Liver (tissue), 8 donors: ENCODE measurements at regions not wholly inside any gene's neighbourhood (a gene's known extent, or its start where the extent isn't known, plus 50 kb on each side); places are given as distances from the start of the nearest gene placed in this dataset.

ENCODE experiments used
- DNase-seq: peaks from one replicate; pipeline ENCODE4 v3.0.0-alpha.2; 2017; ENCODE audit warnings: low spot score
- H3K27ac ChIP-seq, 2 donors: one replicate each; pipeline ENCODE4 v1.7.0; 2013; ENCODE audit warnings: inconsistent platforms in 2 of 2, low read length in 2 of 2, control low read depth in 1 of 2, low read depth in 1 of 2, mild to moderate bottlenecking in 1 of 2
- H3K27me3 ChIP-seq, 4 donors: one replicate each; pipeline versions ENCODE4 v1.6.1 to v1.7.0; 2013; ENCODE audit warnings: low read length in 3 of 4, inconsistent platforms in 1 of 4, mild to moderate bottlenecking in 1 of 4, moderate library complexity in 1 of 4; ENCODE audit not compliant: control insufficient read depth in 4 of 4, insufficient read depth in 4 of 4
- H3K36me3 ChIP-seq, 4 donors: one replicate each; pipeline versions ENCODE4 v1.6.1 to v1.7.0; 2013; ENCODE audit warnings: low read length in 3 of 4, mild to moderate bottlenecking in 3 of 4, low read depth in 1 of 4, moderate library complexity in 1 of 4; ENCODE audit not compliant: control insufficient read depth in 4 of 4, insufficient read depth in 3 of 4
- H3K4me1 ChIP-seq, 4 donors: one replicate each; pipeline versions ENCODE4 v1.6.1 to v1.7.0; 2013; ENCODE audit warnings: low read length in 3 of 4, mild to moderate bottlenecking in 3 of 4, moderate library complexity in 1 of 4; ENCODE audit not compliant: control insufficient read depth in 4 of 4, insufficient read depth in 4 of 4
- H3K4me3 ChIP-seq, 3 donors: one replicate each; pipeline versions ENCODE4 v1.6.1 to v1.7.0; 2013; ENCODE audit warnings: low read length in 3 of 3, control low read depth in 1 of 3, low read depth in 1 of 3, mild to moderate bottlenecking in 1 of 3
- H3K9ac ChIP-seq, 2 donors: one replicate each; pipeline ENCODE4 v1.7.0; 2013; ENCODE audit warnings: low read length in 2 of 2, mild to moderate bottlenecking in 2 of 2, moderate library complexity in 2 of 2, control low read depth in 1 of 2, low read depth in 1 of 2
- H3K9me3 ChIP-seq, 4 donors: one replicate each; pipeline versions ENCODE4 v1.6.1 to v1.7.0; 2013; ENCODE audit warnings: low read length in 3 of 4; ENCODE audit not compliant: control insufficient read depth in 4 of 4
- CTCF ChIP-seq: fragments of 150-350 bp; IDR thresholded peaks from 2 replicates; pipeline ENCODE4 v1.5.1; 2017; ENCODE audit warnings: improper control_type of control experiment, low read depth, low read length; ENCODE audit not compliant: missing input control
- EGR1 ChIP-seq, 2 donors: IDR thresholded peaks; 2 replicates each; pipeline ENCODE4 v1.6.1; 2016 to 2018; ENCODE audit warnings: antibody characterized with exemption in 2 of 2, low read depth in 2 of 2
- FOXA2 ChIP-seq: IDR thresholded peaks from 2 replicates; pipeline ENCODE4 v1.6.1; 2016; ENCODE audit warnings: antibody characterized with exemption
- GABPA ChIP-seq, 2 donors: IDR thresholded peaks in 1 of 2; conservative IDR thresholded peaks in 1 of 2; 2 replicates each; pipeline ENCODE4 v1.6.1; 2016; ENCODE audit warnings: antibody characterized with exemption in 2 of 2, mild to moderate bottlenecking in 1 of 2, moderate library complexity in 1 of 2
- HNF4A ChIP-seq, 2 donors: conservative IDR thresholded peaks; 2 replicates each; pipeline ENCODE4 v1.6.1; 2016; ENCODE audit warnings: antibody characterized with exemption in 2 of 2, mild to moderate bottlenecking in 2 of 2
- JUND ChIP-seq, 2 donors: IDR thresholded peaks; 2 replicates each; pipeline ENCODE4 v1.6.1; 2016; ENCODE audit warnings: antibody characterized with exemption in 2 of 2
- NR2F2 ChIP-seq: IDR thresholded peaks from 2 replicates; pipeline ENCODE4 v1.6.1; 2016; ENCODE audit warnings: antibody characterized with exemption
- RXRA ChIP-seq, 2 donors: IDR thresholded peaks; 2 replicates each; pipeline ENCODE4 v1.6.1; 2017 to 2018; ENCODE audit warnings: antibody characterized with exemption in 2 of 2, mild to moderate bottlenecking in 1 of 2
- TAF1 ChIP-seq: conservative IDR thresholded peaks from 2 replicates; pipeline ENCODE4 v1.6.1; 2016; ENCODE audit warnings: antibody characterized with exemption, mild to moderate bottlenecking
- WGBS: extraction: QIAGEN DNeasy Blood & Tissue Kit; methylation state at CpG from one replicate; pipeline ENCODE4 v1.1.7; 2013; 5-methylcytosine and 5-hydroxymethylcytosine counted together
- donor health status: healthy.
- donor health status: healthy.
- donor health status: healthy.
- donor health status: healthy.
- donor health status: healthy.

- DNase-seq, result peak; percentile 21
- H3K9ac ChIP-seq, result no peak overlapping the region
These were observed 209.5 kb upstream of the DIO3 start for GRCh38 chr14:101351769-101352168.

GRCh38 chr14:101352567-101352966 is 208.7 kb upstream of the DIO3 start:
- Histone ChIP-seq H3K4me1 (no peaks in the 10 kb centered on the region), H3K4me3 (no peak overlapping the region), H3K27ac (no peak overlapping the region), H3K27me3 (no peaks in the 10 kb centered on the region), H3K36me3 (no peaks in the 10 kb centered on the region), H3K9me3 (peaks cover 0 to 2% (median 0%) of the 10 kb centered on the region in 4 donors), H3K9ac (no peak overlapping the region)
- no peak for TF ChIP-seq HNF4A (conservative IDR thresholded peaks at IDR 0.05)
- no peak for TF ChIP-seq NR2F2
- DNase-seq, result no peak
- WGBS, result 97% methylated on average over 8 of the region's 8 CpGs

More at GRCh38 chr14:101351769-101352168, 209.5 kb upstream of the DIO3 start:
- WGBS, result 91% methylated on average over 5 of the region's 5 CpGs
- Histone ChIP-seq H3K4me3 (no peak overlapping the region), H3K9me3 (no peaks in the 10 kb centered on the region), H3K27me3 (no peaks in the 10 kb centered on the region), H3K36me3 (no peaks in the 10 kb centered on the region), H3K27ac (no peak overlapping the region), H3K4me1 (no peaks in the 10 kb centered on the region)
- no peak for TF ChIP-seq GABPA (IDR thresholded peaks at IDR 0.05 in 1 of 2, conservative IDR thresholded peaks at IDR 0.05 in 1 of 2)
- TF ChIP-seq NR2F2, result no peak
- TF ChIP-seq FOXA2, result no peak
- TF ChIP-seq JUND (IDR thresholded peaks at IDR 0.05), result no peak
- no peak for TF ChIP-seq CTCF

- no peak overlapping the region for H3K4me3 ChIP-seq
- no peak overlapping the region for H3K27ac ChIP-seq
- H3K4me1 ChIP-seq, result no peaks in the 10 kb centered on the region
- no peak overlapping the region for H3K9ac ChIP-seq
- H3K9me3 ChIP-seq, result peaks cover 0 to 2% (median 0%) of the 10 kb centered on the region in 4 donors
- no peaks in the 10 kb centered on the region for H3K27me3 ChIP-seq
- no peak for DNase-seq
- TF ChIP-seq TAF1 (no peak), RXRA (IDR thresholded peaks at IDR 0.05) (no peak)
- H3K36me3 ChIP-seq, result no peaks in the 10 kb centered on the region
- WGBS, result 86% methylated on average over 2 of the region's 2 CpGs
These were observed 207.9 kb upstream of the DIO3 start for GRCh38 chr14:101353422-101353821.

GRCh38 chr14:101354726-101355125 is 206.6 kb upstream of the DIO3 start:
- H3K36me3 ChIP-seq, result no peaks in the 10 kb centered on the region
- no peaks in the 10 kb centered on the region for H3K27me3 ChIP-seq
- no peak overlapping the region for H3K27ac ChIP-seq
- no peak overlapping the region for H3K4me3 ChIP-seq
- TF ChIP-seq RXRA (IDR thresholded peaks at IDR 0.05), result peak; percentile 48 to 72
- TF ChIP-seq HNF4A (conservative IDR thresholded peaks at IDR 0.05), result peak in 1 of 2 donors; percentile 18
- TF ChIP-seq EGR1 (IDR thresholded peaks at IDR 0.05; ENCODE audit: low read depth in 2 of 2), result no peak
- no peaks in the 10 kb centered on the region for H3K4me1 ChIP-seq
- peaks cover 0 to 2% (median 0%) of the 10 kb centered on the region in 4 donors for H3K9me3 ChIP-seq
- peak; percentile 8 for DNase-seq
- H3K9ac ChIP-seq, result no peak overlapping the region
- 69% methylated on average over 2 of the region's 2 CpGs for WGBS
